ENCODE measurements at regions not wholly inside any gene's neighbourhood (a gene's known extent, or its start where the extent isn't known, plus 50 kb on each side); places are given as distances from the start of the nearest gene placed in this dataset.

GRCh38 chr18:28952339-28952738 is 775.4 kb upstream of the CDH2 start:
- TF ChIP-seq, protein P1, sequence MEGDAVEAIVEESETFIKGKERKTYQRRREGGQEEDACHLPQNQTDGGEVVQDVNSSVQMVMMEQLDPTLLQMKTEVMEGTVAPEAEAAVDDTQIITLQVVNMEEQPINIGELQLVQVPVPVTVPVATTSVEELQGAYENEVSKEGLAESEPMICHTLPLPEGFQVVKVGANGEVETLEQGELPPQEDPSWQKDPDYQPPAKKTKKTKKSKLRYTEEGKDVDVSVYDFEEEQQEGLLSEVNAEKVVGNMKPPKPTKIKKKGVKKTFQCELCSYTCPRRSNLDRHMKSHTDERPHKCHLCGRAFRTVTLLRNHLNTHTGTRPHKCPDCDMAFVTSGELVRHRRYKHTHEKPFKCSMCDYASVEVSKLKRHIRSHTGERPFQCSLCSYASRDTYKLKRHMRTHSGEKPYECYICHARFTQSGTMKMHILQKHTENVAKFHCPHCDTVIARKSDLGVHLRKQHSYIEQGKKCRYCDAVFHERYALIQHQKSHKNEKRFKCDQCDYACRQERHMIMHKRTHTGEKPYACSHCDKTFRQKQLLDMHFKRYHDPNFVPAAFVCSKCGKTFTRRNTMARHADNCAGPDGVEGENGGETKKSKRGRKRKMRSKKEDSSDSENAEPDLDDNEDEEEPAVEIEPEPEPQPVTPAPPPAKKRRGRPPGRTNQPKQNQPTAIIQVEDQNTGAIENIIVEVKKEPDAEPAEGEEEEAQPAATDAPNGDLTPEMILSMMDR (IDR thresholded peaks at IDR 0.05), result no peak
- TF ChIP-seq BHLHE40 (IDR thresholded peaks at IDR 0.05; ENCODE audit: low read depth, low read length), result no peak
